ENCODE measurements at regions not wholly inside any gene's neighbourhood (a gene's known extent, or its start where the extent isn't known, plus 50 kb on each side); places are given as distances from the start of the nearest gene placed in this dataset.

- DNase-seq (ENCODE audit: low read depth), result no peak
- no peak overlapping the region for H3K4me3 ChIP-seq (ENCODE audit: control insufficient read depth, low read depth, low read length)
- TF ChIP-seq CTCF (IDR thresholded peaks at IDR 0.05; ENCODE audit: control insufficient read depth, insufficient read depth, low read depth, low read length, missing control alignments), result no peak
Measured at GRCh38 chr2:5254791-5255332, 437.3 kb upstream of the SOX11 start.

- DNase-seq (ENCODE audit: low read depth), result no peak
- no peak for TF ChIP-seq CTCF (IDR thresholded peaks at IDR 0.05; ENCODE audit: control insufficient read depth, insufficient read depth, low read depth, low read length, missing control alignments)
- no peak overlapping the region for H3K4me3 ChIP-seq (ENCODE audit: control insufficient read depth, low read depth, low read length)
Measured at GRCh38 chr2:5263291-5263690, 428.9 kb upstream of the SOX11 start.

GRCh38 chr2:5264361-5264760, 427.8 kb upstream of the SOX11 start:
- no peak overlapping the region for H3K4me3 ChIP-seq (ENCODE audit: control insufficient read depth, low read depth, low read length)
- TF ChIP-seq CTCF (IDR thresholded peaks at IDR 0.05; ENCODE audit: control insufficient read depth, insufficient read depth, low read depth, low read length, missing control alignments), result no peak
- no peak for DNase-seq (ENCODE audit: low read depth)

- DNase-seq (ENCODE audit: low read depth), result no peak
- no peak for TF ChIP-seq CTCF (IDR thresholded peaks at IDR 0.05; ENCODE audit: control insufficient read depth, insufficient read depth, low read depth, low read length, missing control alignments)
- H3K4me3 ChIP-seq (ENCODE audit: control insufficient read depth, low read depth, low read length), result no peak overlapping the region
Measured at GRCh38 chr2:5285061-5285460, 407.1 kb upstream of the SOX11 start.

GRCh38 chr2:5285872-5286769, 406.1 kb upstream of the SOX11 start:
- no peak for DNase-seq (ENCODE audit: low read depth)
- no peak overlapping the region for H3K4me3 ChIP-seq (ENCODE audit: control insufficient read depth, low read depth, low read length)

More at GRCh38 chr2:5285872-5286769, 406.1 kb upstream of the SOX11 start:
- TF ChIP-seq CTCF (IDR thresholded peaks at IDR 0.05; ENCODE audit: control insufficient read depth, insufficient read depth, low read depth, low read length, missing control alignments), result no peak
